HepG2 (cell line): ENCODE measurements at regions not wholly inside any gene's neighbourhood (a gene's known extent, or its start where the extent isn't known, plus 50 kb on each side); places are given as distances from the start of the nearest gene placed in this dataset.

ENCODE experiments used
- ATAC-seq: fragments of 200-7000 bp; cut with Tn5 transposase; 3 replicates; pipeline ENCODE4 v1.9.1; 2020; ENCODE audit warnings: mild to moderate bottlenecking, moderate library complexity
- BruUV-seq: library from RNA; stranded (reverse); fragments of 400-500 nt; replicated peaks from 2 replicates; lab custom pipeline; 2021; lab: Mats Ljungman, UMichigan
- CTCF ChIA-PET: fragments of 300-600 bp; formaldehyde crosslinking; extraction: SDS; loops from one replicate; lab custom pipeline; 2021; ENCODE audit warnings: low total read pairs, inconsistent platforms, low intra/inter-chr PET ratio; lab: Yijun Ruan, JAX
- POLR2A ChIA-PET: fragments of 350-600 bp; sonication (Branson Sonifier 250); formaldehyde crosslinking; loops from one replicate; lab custom pipeline; 2020; ENCODE audit warnings: antibody characterized with exemption, inconsistent platforms; lab: Yijun Ruan, JAX
- DNase-seq: peaks from one replicate; pipeline ENCODE4 v3.0.0-alpha.2; 2015; ENCODE audit warnings: low spot score
- FAIRE-seq: peaks from 3 replicates; lab custom pipeline; 2011; peaks lifted over from hg19 to GRCh38; lab: Jason Lieb, UNC
- H2AFZ ChIP-seq: one replicate; pipeline ENCODE4 v1.6.1; 2011; ENCODE audit warnings: low read length, inconsistent platforms
- H3K27ac ChIP-seq: fragments of 300-600 bp; 3 replicates; pipeline ENCODE4 v1.8.0; 2011; ENCODE audit warnings: mixed run types, mild to moderate bottlenecking, mixed read lengths, low read length, inconsistent platforms; ENCODE audit not compliant: insufficient read depth; ENCODE audit errors: extremely low read length
- H3K27me3 ChIP-seq, 2 experiments: fragments of 200-600 bp in 1 of 2; 2 replicates in 1 of 2; 3 replicates in 1 of 2; pipeline versions ENCODE4 v1.6.0 to v1.8.0; 2011; ENCODE audit warnings: low read length in 2 of 2, mild to moderate bottlenecking in 2 of 2, moderate library complexity in 2 of 2, inconsistent platforms in 1 of 2; ENCODE audit not compliant: insufficient read depth in 2 of 2, control insufficient read depth in 1 of 2
- H3K36me3 ChIP-seq, 2 experiments: fragments of 200-600 bp in 1 of 2; replicated peaks in 1 of 2; 2 replicates in 1 of 2; 3 replicates in 1 of 2; pipeline versions ENCODE4 v1.5.1 to v1.8.0; 2011; ENCODE audit warnings: low read length in 2 of 2, inconsistent platforms in 1 of 2; ENCODE audit not compliant: insufficient read depth in 2 of 2, control insufficient read depth in 1 of 2
- H3K4me1 ChIP-seq: 2 replicates; pipeline ENCODE4 v1.5.1; 2012; ENCODE audit warnings: low read length, inconsistent platforms; ENCODE audit not compliant: insufficient read depth
- H3K4me2 ChIP-seq: 2 replicates; pipeline ENCODE4 v1.6.0; 2011; ENCODE audit warnings: low read depth, low read length, inconsistent platforms
- H3K4me3 ChIP-seq, 3 experiments: fragments of 200-600 bp in 1 of 3; sonication (generic), shearing (Covaris generic) in 1 of 3; replicated peaks in 1 of 3; 2 replicates each; pipeline ENCODE4 v1.5.1; 2011 to 2016; ENCODE audit warnings: low read length in 3 of 3, inconsistent platforms in 2 of 3, low read depth in 2 of 3, mild to moderate bottlenecking in 2 of 3, control low read depth in 1 of 3, mixed read lengths in 1 of 3; ENCODE audit not compliant: insufficient read depth in 1 of 3
- H3K79me2 ChIP-seq: one replicate; pipeline ENCODE4 v1.6.1; 2011; ENCODE audit warnings: low read length, inconsistent platforms; ENCODE audit not compliant: insufficient read depth
- H3K9ac ChIP-seq: 2 replicates; pipeline ENCODE4 v1.6.0; 2011; ENCODE audit warnings: mild to moderate bottlenecking, low read depth, low read length, inconsistent platforms; ENCODE audit not compliant: insufficient read depth
- H3K9me3 ChIP-seq: 2 replicates; pipeline ENCODE4 v1.5.1; 2012; ENCODE audit warnings: mild to moderate bottlenecking, low read length
- H4K20me1 ChIP-seq: 2 replicates; pipeline ENCODE4 v1.6.0; 2011; ENCODE audit warnings: inconsistent platforms, mild to moderate bottlenecking, low read length, moderate library complexity; ENCODE audit not compliant: insufficient read depth
- KMT2B ChIP-seq: IDR thresholded peaks from 2 replicates; pipeline ENCODE4 v1.6.1; 2016; ENCODE audit warnings: missing genetic modification reagents, missing compliant biosample characterization
- SOX13 ChIP-seq, 3 experiments: fragments of 450-650 bp in 1 of 3; sonication (generic) in 1 of 3; formaldehyde crosslinking in 1 of 3; IDR thresholded peaks in 2 of 3; conservative IDR thresholded peaks in 1 of 3; 2 replicates each; pipeline versions ENCODE4 v1.5.0 to v1.6.1; 2016 to 2020; ENCODE audit warnings: antibody characterized with exemption in 1 of 3, mild to moderate bottlenecking in 1 of 3, missing compliant biosample characterization in 1 of 3, missing genetic modification reagents in 1 of 3, moderate library complexity in 1 of 3
- ZNF326 ChIP-seq: sonication (generic); formaldehyde crosslinking; IDR thresholded peaks from 2 replicates; pipeline ENCODE4 v1.4.0; 2020; ENCODE audit warnings: missing genetic modification reagents, borderline replicate concordance
- ZSCAN29 ChIP-seq: sonication (generic); formaldehyde crosslinking; conservative IDR thresholded peaks from 2 replicates; pipeline ENCODE4 v1.4.0; 2020; ENCODE audit warnings: mild to moderate bottlenecking, missing genetic modification reagents
- WGBS: methylation state at CpG from one replicate; pipeline ENCODE4 v1.1.6; 2017; ENCODE audit warnings: low lambda C conversion rate; 5-methylcytosine and 5-hydroxymethylcytosine counted together
- in situ Hi-C: cut with HindIII; loops from 2 replicates; pipeline ENCODE4 v1.10.0; 2017; ENCODE audit warnings: low pct_unique_long_range_greater_than_20kb; ENCODE audit not compliant: extremely low pct_ligation_motif_present
- intact Hi-C: fragments of 100-400 bp; cut with micrococcal nuclease; formaldehyde crosslinking; loops from one replicate; pipeline ENCODE4 v1.10.0; 2022; ENCODE audit not compliant: unreplicated experiment
- TF ChIP-seq, protein P1 (sequence below): IDR thresholded peaks from 2 replicates; pipeline ENCODE4 v1.6.1; 2016; ENCODE audit warnings: missing compliant biosample characterization, missing genetic modification reagents, borderline replicate concordance
- TF ChIP-seq, protein P2 (sequence below): sonication (generic); formaldehyde crosslinking; IDR thresholded peaks from 2 replicates; pipeline ENCODE4 v1.5.1; 2020; ENCODE audit warnings: mild to moderate bottlenecking, missing genetic modification reagents, moderate library complexity
- TF ChIP-seq, protein P3 (sequence below): sonication (generic); formaldehyde crosslinking; IDR thresholded peaks from 2 replicates; pipeline ENCODE4 v1.4.0; 2020; ENCODE audit warnings: missing genetic modification reagents

DNA sequence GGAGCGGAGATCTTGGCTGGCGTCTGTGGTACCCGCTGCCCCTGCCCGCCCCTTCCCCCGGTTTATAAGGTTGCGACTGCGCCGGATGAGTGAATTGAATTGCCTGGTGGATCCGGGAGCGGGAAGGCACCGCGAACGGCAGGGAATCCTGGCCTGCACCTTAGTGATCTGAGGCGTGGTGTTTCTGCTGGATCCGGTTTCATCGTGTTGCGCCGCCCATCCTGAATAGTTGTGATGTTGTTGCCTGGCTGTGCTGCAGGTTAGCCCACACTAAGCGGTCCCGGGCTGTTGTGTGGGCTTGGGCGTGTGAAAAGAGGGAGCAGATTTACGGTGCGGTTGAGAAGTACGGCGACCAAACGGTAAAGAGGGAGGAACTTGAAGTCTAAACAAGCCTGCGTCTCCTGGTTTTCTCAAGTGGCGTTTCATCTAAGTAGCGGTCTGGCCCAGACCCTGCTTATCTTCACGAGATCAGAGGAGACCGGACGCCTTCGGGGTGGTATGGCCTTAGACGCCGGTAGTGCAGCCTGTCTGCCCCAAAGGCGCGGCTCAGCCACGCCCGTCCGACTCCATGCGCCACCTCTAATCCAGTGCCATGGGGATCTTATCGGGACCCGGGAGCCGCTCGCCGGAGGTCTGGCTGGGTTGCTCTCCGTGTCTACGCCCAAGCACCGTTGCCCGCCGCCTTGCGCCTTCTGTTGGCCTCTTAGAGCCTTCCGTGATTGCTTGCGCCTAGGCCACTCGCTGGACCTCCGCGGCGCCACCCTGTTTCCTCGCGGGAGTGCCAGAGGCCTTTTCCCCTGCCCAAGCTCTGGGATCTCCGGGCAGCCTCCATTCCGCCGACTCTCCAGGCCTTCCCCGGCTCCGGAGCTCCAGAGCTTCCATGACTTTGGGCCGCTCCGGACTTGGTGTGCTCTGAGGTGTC is 87.5 kb upstream of the RHOU start:
- ChIA-PET POLR2A (no interaction called here), CTCF (no interaction called here)
- Histone ChIP-seq H3K9ac (peak overlapping the region; percentile 66), H3K4me3 (peak overlapping the region; percentile 64 to 89 (median 79)), H3K27ac (peak overlapping the region; percentile 48), H4K20me1 (peaks cover 5% of the 10 kb centered on the region), H3K9me3 (no peaks in the 10 kb centered on the region), H3K4me2 (peak overlapping the region; percentile 87), H3K4me1 (peaks cover 25% of the 10 kb centered on the region), H2AFZ (peak overlapping the region; percentile 32), H3K79me2 (peaks cover 14% of the 10 kb centered on the region), H3K27me3 (no peaks in the 10 kb centered on the region; a peak in 1 of 5 replicates), H3K36me3 (no peaks in the 10 kb centered on the region)
- ATAC-seq (peak; percentile 90), DNase-seq (peak; percentile 72), FAIRE-seq (peak; percentile 23)
- 4% methylated on average over 20 of the region's 67 CpGs for WGBS
- intact Hi-C loops (no loop called here), in situ Hi-C loops (no loop called here)
- TSS peak; percentile 77 for BruUV-seq
- TF ChIP-seq, protein P1, sequence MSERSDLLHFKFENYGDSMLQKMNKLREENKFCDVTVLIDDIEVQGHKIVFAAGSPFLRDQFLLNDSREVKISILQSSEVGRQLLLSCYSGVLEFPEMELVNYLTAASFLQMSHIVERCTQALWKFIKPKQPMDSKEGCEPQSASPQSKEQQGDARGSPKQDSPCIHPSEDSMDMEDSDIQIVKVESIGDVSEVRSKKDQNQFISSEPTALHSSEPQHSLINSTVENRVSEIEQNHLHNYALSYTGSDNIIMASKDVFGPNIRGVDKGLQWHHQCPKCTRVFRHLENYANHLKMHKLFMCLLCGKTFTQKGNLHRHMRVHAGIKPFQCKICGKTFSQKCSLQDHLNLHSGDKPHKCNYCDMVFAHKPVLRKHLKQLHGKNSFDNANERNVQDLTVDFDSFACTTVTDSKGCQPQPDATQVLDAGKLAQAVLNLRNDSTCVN: peak; percentile 16; the same call in 1 of the 2 replicates
- TF ChIP-seq, protein P2, sequence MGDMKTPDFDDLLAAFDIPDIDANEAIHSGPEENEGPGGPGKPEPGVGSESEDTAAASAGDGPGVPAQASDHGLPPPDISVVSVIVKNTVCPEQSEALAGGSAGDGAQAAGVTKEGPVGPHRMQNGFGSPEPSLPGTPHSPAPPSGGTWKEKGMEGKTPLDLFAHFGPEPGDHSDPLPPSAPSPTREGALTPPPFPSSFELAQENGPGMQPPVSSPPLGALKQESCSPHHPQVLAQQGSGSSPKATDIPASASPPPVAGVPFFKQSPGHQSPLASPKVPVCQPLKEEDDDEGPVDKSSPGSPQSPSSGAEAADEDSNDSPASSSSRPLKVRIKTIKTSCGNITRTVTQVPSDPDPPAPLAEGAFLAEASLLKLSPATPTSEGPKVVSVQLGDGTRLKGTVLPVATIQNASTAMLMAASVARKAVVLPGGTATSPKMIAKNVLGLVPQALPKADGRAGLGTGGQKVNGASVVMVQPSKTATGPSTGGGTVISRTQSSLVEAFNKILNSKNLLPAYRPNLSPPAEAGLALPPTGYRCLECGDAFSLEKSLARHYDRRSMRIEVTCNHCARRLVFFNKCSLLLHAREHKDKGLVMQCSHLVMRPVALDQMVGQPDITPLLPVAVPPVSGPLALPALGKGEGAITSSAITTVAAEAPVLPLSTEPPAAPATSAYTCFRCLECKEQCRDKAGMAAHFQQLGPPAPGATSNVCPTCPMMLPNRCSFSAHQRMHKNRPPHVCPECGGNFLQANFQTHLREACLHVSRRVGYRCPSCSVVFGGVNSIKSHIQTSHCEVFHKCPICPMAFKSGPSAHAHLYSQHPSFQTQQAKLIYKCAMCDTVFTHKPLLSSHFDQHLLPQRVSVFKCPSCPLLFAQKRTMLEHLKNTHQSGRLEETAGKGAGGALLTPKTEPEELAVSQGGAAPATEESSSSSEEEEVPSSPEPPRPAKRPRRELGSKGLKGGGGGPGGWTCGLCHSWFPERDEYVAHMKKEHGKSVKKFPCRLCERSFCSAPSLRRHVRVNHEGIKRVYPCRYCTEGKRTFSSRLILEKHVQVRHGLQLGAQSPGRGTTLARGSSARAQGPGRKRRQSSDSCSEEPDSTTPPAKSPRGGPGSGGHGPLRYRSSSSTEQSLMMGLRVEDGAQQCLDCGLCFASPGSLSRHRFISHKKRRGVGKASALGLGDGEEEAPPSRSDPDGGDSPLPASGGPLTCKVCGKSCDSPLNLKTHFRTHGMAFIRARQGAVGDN (CRISPR knock-in tag): peak; percentile 74
- no peak for TF ChIP-seq ZNF326 (CRISPR knock-in tag)
- no peak for TF ChIP-seq SOX13 (IDR thresholded peaks at IDR 0.05)
- TF ChIP-seq SOX13 (CRISPR knock-in tag; conservative IDR thresholded peaks at IDR 0.05 in 1 of 2, IDR thresholded peaks at IDR 0.05 in 1 of 2): peak in 1 of 2 experiments; percentile 18; a peak in 1 of 4 replicates
- peak; percentile 42 for TF ChIP-seq KMT2B (CRISPR knock-in tag)
- TF ChIP-seq, protein P3, sequence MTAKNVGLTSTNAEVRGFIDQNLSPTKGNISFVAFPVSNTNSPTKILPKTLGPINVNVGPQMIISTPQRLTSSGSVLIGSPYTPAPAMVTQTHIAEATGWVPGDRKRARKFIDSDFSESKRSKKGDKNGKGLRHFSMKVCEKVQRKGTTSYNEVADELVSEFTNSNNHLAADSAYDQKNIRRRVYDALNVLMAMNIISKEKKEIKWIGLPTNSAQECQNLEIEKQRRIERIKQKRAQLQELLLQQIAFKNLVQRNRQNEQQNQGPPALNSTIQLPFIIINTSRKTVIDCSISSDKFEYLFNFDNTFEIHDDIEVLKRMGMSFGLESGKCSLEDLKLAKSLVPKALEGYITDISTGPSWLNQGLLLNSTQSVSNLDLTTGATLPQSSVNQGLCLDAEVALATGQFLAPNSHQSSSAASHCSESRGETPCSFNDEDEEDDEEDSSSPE: no peak; the same call in none of the 2 replicates
- TF ChIP-seq ZSCAN29 (CRISPR knock-in tag): peak; percentile 62; the same call in 1 of the 2 replicates
